Natural killer cell treated with Interleukin-12 subunit alpha and Interleukin-12 subunit beta and Interleukin-15 and Interleukin-18, amount 100 ng/mL, for 72 hours (primary cell): ENCODE measurements at regions not wholly inside any gene's neighbourhood (a gene's known extent, or its start where the extent isn't known, plus 50 kb on each side); places are given as distances from the start of the nearest gene placed in this dataset.
"Not testable (repeated sequence)": the region's sequence is repeated elsewhere in the genome, so short reads cannot be mapped to it uniquely, and the experiment has no call there.

Experiments used
- ATAC-seq, 2 donors: fragments of 150-1000 bp; cut with Tn5 transposase in 1 of 2; sonication (Bioruptor Pico), chemical (Tn5 transposase) in 1 of 2; 2 replicates each; pipeline ENCODE4 v1.10.0; 2021
- DNase-seq: peaks from one replicate; pipeline ENCODE4 v3.0.0; 2022; ENCODE audit warnings: low spot score
- H3K27ac Mint-ChIP-seq, 2 donors: 1 replicate in 1 of 2; 2 replicates in 1 of 2; pipeline ENCODE4 v1.8.0; 2022; ENCODE audit warnings: mixed read lengths in 2 of 2, mild to moderate bottlenecking in 1 of 2, moderate library complexity in 1 of 2
- H3K27me3 Mint-ChIP-seq, 2 donors: 1 replicate in 1 of 2; 2 replicates in 1 of 2; pipeline ENCODE4 v1.8.0; 2022; ENCODE audit warnings: mixed read lengths in 2 of 2
- H3K36me3 Mint-ChIP-seq: one replicate; pipeline ENCODE4 v1.8.0; 2022; ENCODE audit warnings: mixed read lengths
- H3K4me1 Mint-ChIP-seq, 2 donors: 1 replicate in 1 of 2; 2 replicates in 1 of 2; pipeline ENCODE4 v1.8.0; 2022; ENCODE audit warnings: low read depth in 2 of 2, mixed read lengths in 2 of 2, mild to moderate bottlenecking in 1 of 2
- H3K4me3 Mint-ChIP-seq: one replicate; pipeline ENCODE4 v1.8.0; 2022; ENCODE audit warnings: mixed read lengths
- H3K9me3 Mint-ChIP-seq: 2 replicates; pipeline ENCODE4 v1.8.0; 2022; ENCODE audit warnings: mixed read lengths

DNA sequence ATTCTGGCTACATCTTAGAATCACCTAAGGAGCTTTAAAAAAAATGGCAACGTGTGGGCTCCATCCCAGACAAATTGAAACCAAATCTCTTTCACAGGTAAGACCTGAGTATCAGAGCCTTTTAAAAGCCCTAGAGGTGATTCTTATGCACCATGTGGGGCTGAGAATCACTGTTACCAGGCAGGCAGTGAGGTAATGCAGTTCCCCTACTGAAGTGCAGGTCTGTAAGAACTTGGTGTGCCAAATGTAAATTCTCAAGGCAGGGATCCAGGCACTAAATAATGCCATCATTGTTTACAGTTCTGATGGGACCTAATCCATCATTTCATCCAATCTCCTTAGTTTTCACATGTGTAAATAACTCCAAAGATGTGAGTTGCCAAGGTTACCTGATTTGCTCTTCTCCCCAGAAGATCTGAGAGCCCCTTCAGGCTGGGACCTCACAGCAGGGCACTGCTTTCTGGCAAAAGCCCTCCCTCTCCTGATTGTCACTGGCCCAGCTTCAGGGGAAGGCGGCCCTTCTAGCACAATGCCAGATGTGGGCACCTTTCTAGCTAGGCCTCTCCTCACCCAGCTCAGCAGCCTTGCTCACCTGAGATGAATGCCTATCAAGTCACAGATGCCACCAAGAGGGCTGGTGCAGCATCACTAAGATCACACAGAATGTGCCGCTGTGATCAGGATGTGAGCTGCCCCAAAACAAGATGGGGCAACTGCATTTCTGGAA is 73.6 kb upstream of the RGPD5 start:
- ATAC-seq = peak in 1 of 2 donors; percentile 54
- DNase-seq = no peak
- H3K27ac Mint-ChIP-seq = no peak overlapping the region
- H3K36me3 Mint-ChIP-seq = no peaks in the 10 kb centered on the region
- H3K4me1 Mint-ChIP-seq = no peaks in the 10 kb centered on the region
- H3K4me3 Mint-ChIP-seq = no peak overlapping the region
- peaks cover 6 to 9% of the 10 kb centered on the region in 2 donors for H3K27me3 Mint-ChIP-seq
- no peaks in the 10 kb centered on the region for H3K9me3 Mint-ChIP-seq

DNA sequence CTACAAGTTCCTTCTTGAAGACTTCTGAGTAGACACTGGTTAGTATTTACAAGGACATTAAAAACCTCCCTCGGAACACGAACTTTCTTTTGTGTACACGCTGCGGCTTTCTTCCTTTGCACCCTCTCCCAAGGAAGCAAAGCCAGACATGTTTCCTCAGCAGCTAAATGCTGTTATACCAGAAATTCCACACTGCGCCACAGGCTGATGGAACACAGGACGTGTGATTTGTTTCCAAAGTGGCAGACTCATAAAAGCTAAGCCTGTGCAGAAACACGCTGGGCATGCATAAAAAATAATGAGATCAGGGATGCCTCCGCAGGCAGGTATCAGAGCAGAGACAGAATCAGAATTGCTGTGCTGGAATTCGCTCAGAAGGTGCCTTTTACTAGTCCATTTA is 73.0 kb upstream of the RGPD5 start:
- Mint-ChIP-seq H3K4me1 (no peaks in the 10 kb centered on the region), H3K4me3 (no peak overlapping the region), H3K9me3 (no peaks in the 10 kb centered on the region), H3K36me3 (no peaks in the 10 kb centered on the region), H3K27ac (no peak overlapping the region), H3K27me3 (peaks cover 6 to 7% of the 10 kb centered on the region in 2 donors)
- ATAC-seq = no peak
- no peak for DNase-seq

DNA sequence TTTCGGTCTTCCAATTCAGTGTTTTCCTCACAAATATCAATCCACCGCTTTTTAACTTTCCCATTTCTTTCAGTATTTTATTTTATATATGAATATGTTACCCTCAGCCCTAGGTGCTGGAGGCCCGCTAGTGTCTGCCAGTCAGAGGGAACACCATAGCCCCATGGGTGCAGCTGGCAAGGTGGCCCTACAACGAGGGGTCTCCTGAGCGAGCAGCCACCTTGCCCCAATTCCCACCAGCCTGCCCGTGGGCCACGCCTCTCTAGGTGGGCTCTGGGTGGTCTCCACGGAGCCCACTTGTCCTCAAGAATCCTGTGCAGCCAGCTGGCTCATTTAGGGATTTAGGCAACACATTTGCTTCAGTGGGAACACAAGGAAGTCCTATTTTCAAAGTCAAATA is 72.5 kb upstream of the RGPD5 start:
- Mint-ChIP-seq H3K27me3 (peaks cover 6 to 9% of the 10 kb centered on the region in 2 donors), H3K4me3 (no peak overlapping the region), H3K36me3 (no peaks in the 10 kb centered on the region)

DNA sequence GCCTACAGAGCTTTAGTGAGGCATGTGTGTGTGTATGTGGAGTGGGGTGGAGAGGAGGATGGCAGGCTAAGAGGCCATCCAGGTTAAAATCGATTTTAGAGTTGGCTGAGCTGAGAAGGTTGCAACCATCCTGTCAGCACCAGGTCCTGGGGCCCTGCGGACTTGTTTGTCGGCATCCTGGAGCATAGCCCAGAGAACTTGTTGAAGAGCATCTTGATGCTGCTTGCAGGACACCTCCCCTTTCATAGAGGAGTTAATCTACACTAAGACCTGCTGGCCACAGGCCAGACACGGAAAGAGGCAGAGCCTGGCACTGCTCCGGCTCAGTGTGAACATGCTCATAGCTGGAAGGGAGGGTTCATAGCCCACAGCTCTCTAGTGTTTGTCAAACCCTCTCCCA is 72.1 kb upstream of the RGPD5 start:
- Mint-ChIP-seq H3K4me1 (no peaks in the 10 kb centered on the region), H3K4me3 (no peak overlapping the region)

More for the DNA sequence above, 72.5 kb upstream of the RGPD5 start:
- no peak for DNase-seq
- Mint-ChIP-seq H3K4me1 (no peaks in the 10 kb centered on the region), H3K27ac (no peak overlapping the region), H3K9me3 (no peaks in the 10 kb centered on the region)
- ATAC-seq = no peak

DNA sequence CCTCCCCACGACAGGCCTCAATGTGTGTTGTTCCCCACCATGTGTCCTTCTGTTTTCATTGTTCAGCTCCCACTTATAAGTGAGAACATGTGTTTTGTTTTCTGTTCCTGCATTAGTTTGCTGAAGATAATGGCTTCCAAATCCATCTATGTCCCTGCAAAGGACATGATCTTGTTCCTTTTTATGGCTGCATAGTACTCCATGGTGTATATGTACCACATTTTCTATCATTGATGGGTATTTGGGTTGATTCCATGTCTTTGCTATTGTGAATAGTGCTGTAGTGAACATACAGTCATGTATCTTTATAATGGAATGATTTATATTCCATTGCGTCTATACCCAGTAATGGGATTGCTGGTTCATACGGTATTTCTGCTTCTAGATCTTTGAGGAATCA is 71.5 kb upstream of the RGPD5 start:
- DNase-seq, ATAC-seq, H3K9me3 Mint-ChIP-seq, H3K27ac Mint-ChIP-seq, H3K4me1 Mint-ChIP-seq, H3K4me3 Mint-ChIP-seq, H3K27me3 Mint-ChIP-seq, H3K36me3 Mint-ChIP-seq: not testable (repeated sequence)

More for the DNA sequence above, 72.1 kb upstream of the RGPD5 start:
- Mint-ChIP-seq H3K27me3 (peaks cover 6 to 9% of the 10 kb centered on the region in 2 donors), H3K36me3 (no peaks in the 10 kb centered on the region), H3K27ac (no peak overlapping the region), H3K9me3 (no peaks in the 10 kb centered on the region)
- ATAC-seq = peak in 1 of 2 donors; percentile 46
- no peak for DNase-seq

DNA sequence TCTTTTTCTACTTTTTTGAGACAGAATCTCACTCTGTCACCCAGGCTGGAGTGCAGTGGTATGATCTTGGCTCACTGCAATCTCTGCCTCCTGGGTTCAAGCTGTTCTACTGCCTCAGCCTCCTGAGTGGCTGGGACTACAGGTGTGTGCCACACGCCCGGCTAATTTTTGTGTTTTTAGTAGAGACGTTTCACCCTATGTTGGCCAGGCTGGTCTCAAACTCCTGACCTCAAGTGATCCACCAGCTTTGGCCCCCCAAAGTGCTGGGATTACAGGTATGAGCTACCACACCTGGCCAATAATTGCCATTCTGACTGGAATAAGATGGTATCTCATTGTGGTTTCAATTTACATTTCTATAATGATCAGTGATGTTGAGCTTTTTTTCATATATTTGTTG is 71.0 kb upstream of the RGPD5 start:
- H3K27me3 Mint-ChIP-seq = peaks cover 3 to 14% of the 10 kb centered on the region in 2 donors
- not testable (repeated sequence) for ATAC-seq, H3K9me3 Mint-ChIP-seq, H3K27ac Mint-ChIP-seq, DNase-seq, H3K4me3 Mint-ChIP-seq, H3K36me3 Mint-ChIP-seq, H3K4me1 Mint-ChIP-seq

DNA sequence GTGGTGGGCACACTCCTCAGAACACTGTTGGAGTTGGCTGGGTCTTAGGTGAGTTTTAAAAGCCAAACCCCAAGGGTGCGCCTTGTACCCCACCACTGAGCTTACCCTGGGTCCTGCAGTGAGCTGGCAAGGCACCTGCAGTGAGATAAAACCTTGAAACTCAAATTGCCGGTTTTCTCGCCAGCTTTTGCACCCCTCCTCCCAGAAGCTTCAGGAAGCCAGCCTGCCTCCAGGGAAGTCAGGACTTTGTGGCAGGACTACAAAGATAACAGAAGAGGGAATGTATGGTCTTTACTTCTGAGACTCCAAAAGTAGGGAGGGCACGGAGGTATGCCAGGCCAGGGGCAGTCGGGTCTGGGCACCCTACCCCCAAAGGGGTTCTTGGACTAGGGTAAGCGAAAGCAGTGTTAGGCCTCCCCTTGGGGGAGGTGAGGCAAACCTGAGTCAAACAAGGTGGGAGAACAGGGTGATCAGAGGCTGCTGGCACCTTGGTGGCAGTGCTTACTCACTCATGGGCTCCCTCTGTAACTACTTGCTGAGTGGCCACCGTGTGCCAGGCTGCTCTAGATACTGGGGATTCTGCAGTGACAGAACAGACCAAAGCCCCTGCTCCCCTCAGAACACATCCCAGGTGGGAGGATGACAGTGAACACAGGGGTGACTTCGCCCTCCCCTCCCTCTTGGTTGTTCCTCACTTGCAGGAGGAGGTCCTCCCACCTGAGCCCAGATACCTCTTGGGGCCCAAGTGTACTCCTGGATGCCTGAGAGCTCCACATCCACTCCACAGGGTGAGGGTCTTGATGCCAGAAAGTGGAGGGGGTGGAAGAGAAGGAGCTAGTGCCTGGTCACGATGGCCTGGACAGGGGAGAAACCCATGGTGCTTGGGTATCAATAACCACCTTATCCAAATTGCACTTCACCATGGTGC is 69.3 kb upstream of the RGPD5 start:
- H3K4me1 Mint-ChIP-seq = no peaks in the 10 kb centered on the region
- H3K36me3 Mint-ChIP-seq = no peaks in the 10 kb centered on the region
- H3K27ac Mint-ChIP-seq = no peak overlapping the region
- DNase-seq (no peak), ATAC-seq (peak in 1 of 2 donors; percentile 30)
- H3K9me3 Mint-ChIP-seq = no peaks in the 10 kb centered on the region
- no peak overlapping the region for H3K4me3 Mint-ChIP-seq
- H3K27me3 Mint-ChIP-seq = peaks cover 5 to 14% of the 10 kb centered on the region in 2 donors

DNA sequence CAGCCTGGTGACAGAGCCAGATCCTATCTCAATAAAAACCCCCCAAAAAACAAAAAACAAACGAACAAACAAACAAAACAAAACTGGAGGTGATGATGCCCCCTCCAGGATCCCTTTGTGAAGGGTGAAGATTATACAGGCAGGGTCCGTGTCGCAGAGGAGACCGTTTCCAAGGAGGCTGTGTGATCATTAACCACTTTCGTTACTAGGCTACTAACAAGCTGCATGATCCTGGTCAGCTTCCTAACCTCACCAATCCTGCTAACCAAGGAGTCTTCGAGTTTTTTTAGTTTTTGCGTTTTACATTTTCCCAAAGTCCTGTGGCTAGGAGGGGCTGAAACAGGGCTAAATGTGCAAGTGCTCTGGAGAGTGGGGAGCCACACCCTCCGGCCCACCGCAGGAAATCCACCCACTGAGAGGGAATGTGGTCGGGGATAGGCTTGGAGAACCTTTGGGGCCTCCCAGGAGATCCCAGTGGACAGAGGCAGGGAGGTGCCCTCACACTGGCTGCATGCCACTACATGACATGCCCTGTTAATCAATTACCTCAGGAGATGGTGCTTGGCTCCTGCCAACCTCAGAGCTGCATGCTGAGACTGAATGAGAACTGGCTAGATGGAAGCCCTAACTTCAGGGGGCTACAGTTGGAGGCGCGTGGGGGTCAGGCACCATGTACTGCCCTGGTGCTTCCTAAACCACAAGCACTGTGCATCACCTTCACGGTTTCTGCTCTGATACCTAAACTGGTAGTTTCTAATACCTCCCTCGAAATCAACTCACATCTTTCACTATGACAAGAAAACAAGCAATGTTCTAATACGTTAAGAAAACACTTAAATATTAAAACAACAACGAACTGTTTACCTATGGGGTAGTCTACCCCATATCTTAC is 67.5 kb upstream of the RGPD5 start:
- Mint-ChIP-seq H3K27ac (no peak overlapping the region), H3K4me1 (no peaks in the 10 kb centered on the region), H3K36me3 (no peaks in the 10 kb centered on the region), H3K27me3 (peaks cover 10 to 16% of the 10 kb centered on the region in 2 donors), H3K9me3 (no peaks in the 10 kb centered on the region), H3K4me3 (no peak overlapping the region)
- DNase-seq = no peak
- ATAC-seq = no peak

DNA sequence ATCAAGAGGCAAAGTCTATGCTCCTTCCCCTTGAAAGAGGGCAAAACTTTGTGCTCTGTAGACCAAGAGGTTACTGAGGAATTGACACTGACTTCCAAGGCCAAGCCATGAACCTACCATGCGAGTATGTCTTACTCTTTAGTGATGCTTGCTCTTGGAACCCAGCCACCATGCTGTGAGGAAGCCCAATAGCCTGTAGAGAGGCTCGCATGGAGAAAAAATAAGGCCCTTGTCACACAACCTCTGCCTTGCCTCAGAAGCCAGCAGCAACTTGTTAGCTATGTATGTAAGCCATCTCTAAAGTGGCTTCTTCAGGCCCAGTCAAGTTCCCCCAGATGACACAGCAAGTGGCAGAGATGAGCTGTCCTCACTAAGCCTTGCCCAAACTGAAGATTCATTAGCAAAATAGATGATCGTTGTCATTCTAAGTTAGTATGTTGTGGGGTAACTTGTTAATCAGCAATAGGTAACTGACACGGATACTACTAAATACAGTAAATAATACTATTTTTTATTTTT is 66.1 kb upstream of the RGPD5 start:
- no peaks in the 10 kb centered on the region for H3K9me3 Mint-ChIP-seq
- H3K4me1 Mint-ChIP-seq = no peaks in the 10 kb centered on the region
- no peak overlapping the region for H3K4me3 Mint-ChIP-seq
- peaks cover 10 to 12% of the 10 kb centered on the region in 2 donors for H3K27me3 Mint-ChIP-seq
- DNase-seq (no peak), ATAC-seq (no peak)
- no peaks in the 10 kb centered on the region for H3K36me3 Mint-ChIP-seq
- H3K27ac Mint-ChIP-seq = no peak overlapping the region

DNA sequence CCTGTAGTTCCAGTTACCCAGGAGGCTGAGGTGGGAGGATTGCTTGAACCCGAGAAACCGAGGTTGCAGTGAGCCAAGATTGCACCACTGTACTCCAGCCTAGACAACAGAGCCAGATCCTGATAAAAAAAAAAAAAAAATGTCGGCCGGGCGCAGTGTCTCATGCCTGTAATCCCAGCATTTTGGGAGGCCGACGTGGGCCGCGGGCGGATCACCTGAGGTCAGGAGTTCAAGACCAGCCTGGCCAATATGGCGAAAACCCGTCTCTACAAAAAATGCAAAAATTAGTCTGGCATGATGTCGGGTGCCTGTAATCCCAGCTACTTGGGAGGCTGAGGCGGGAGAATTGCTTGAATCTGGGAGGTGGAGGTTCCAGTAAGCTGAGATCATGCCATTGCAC is 60.4 kb upstream of the RGPD5 start:
- not testable (repeated sequence) for DNase-seq, H3K9me3 Mint-ChIP-seq, ATAC-seq, H3K4me1 Mint-ChIP-seq, H3K36me3 Mint-ChIP-seq, H3K27ac Mint-ChIP-seq, H3K4me3 Mint-ChIP-seq
- peaks cover 17 to 19% of the 10 kb centered on the region in 2 donors for H3K27me3 Mint-ChIP-seq

DNA sequence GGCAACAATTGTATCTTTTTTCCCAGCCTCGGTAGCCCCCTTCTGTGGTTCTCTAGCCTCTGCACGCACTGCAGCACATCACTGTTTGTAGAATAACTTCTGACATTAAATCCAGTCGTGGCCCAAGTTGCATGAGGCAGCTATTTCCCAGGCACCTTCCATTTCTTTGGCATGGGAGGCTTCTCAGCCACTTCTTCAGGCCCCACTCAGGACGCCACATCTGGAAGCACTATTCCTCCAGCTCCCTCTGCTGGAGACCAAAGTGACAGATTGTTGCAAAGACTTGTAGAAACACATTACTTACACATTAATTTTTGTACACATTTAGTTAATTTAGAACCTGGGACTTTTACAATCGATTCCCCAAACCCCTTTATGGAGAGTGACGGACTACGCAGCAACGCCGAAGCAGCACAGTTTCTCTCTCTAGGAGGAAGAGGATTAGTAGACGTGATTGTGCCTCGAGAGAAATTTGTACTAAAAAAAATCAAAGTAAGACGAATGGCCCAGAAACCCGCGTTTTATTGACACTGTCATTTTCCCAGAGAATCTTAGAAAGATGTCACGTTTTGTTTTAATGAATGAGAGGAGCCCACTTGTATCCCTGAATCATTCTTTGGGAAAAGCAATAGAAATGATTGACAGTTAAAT is 57.8 kb upstream of the RGPD5 start:
- H3K36me3 Mint-ChIP-seq = no peaks in the 10 kb centered on the region
- H3K27ac Mint-ChIP-seq = no peak overlapping the region
- peaks cover 9 to 15% of the 10 kb centered on the region in 2 donors for H3K27me3 Mint-ChIP-seq
- H3K4me3 Mint-ChIP-seq = no peak overlapping the region
- peak; percentile 37 for DNase-seq
- no peaks in the 10 kb centered on the region for H3K4me1 Mint-ChIP-seq
- ATAC-seq = no peak
- H3K9me3 Mint-ChIP-seq = no peaks in the 10 kb centered on the region
